Mesendoderm (in vitro differentiated cells): ENCODE measurements at regions not wholly inside any gene's neighbourhood (a gene's known extent, or its start where the extent isn't known, plus 50 kb on each side); places are given as distances from the start of the nearest gene placed in this dataset.

Experiments
- DNase-seq: peaks from one replicate; pipeline ENCODE4 v3.0.0; 2013
- H2AK5ac ChIP-seq: 2 replicates; pipeline ENCODE4 v1.6.1; 2013; ENCODE audit warnings: low read length, inconsistent platforms
- H2BK120ac ChIP-seq: 2 replicates; pipeline ENCODE4 v1.6.1; 2013; ENCODE audit warnings: low read depth, mild to moderate bottlenecking, low read length, moderate library complexity, mixed read lengths
- H2BK15ac ChIP-seq: replicated peaks from 2 replicates; pipeline ENCODE4 v1.6.1; 2013; ENCODE audit warnings: low read depth, mild to moderate bottlenecking, moderate library complexity
- H2BK5ac ChIP-seq: 2 replicates; pipeline ENCODE4 v1.6.1; 2013; ENCODE audit warnings: low read length, inconsistent platforms
- H3K18ac ChIP-seq: 2 replicates; pipeline ENCODE4 v1.6.1; 2013; ENCODE audit warnings: mild to moderate bottlenecking, low read length, mixed read lengths
- H3K23ac ChIP-seq: one replicate; pipeline ENCODE4 v1.6.1; 2013; ENCODE audit warnings: low read length
- H3K27ac ChIP-seq: 2 replicates; pipeline ENCODE4 v1.5.1; 2013; ENCODE audit warnings: low read depth, mild to moderate bottlenecking, inconsistent platforms, low read length, moderate library complexity
- H3K27me3 ChIP-seq: 2 replicates; pipeline ENCODE4 v1.6.1; 2013; ENCODE audit warnings: low read length, control low read depth, mild to moderate bottlenecking, inconsistent platforms; ENCODE audit not compliant: insufficient read depth, poor library complexity
- H3K36me3 ChIP-seq: 2 replicates; pipeline ENCODE4 v1.6.1; 2013; ENCODE audit warnings: low read length, inconsistent platforms; ENCODE audit not compliant: control insufficient read depth, insufficient read depth
- H3K4ac ChIP-seq: one replicate; pipeline ENCODE4 v1.6.1; 2013; ENCODE audit warnings: low read depth, mild to moderate bottlenecking, low read length, moderate library complexity
- H3K4me1 ChIP-seq: 2 replicates; pipeline ENCODE4 v1.6.1; 2013; ENCODE audit warnings: low read depth, low read length, inconsistent platforms; ENCODE audit not compliant: control insufficient read depth
- H3K4me2 ChIP-seq: 2 replicates; pipeline ENCODE4 v1.6.1; 2013; ENCODE audit warnings: low read length
- H3K4me3 ChIP-seq: 2 replicates; pipeline ENCODE4 v1.5.1; 2013; ENCODE audit warnings: mild to moderate bottlenecking, low read length
- H3K56ac ChIP-seq: one replicate; pipeline ENCODE4 v1.6.1; 2013; ENCODE audit warnings: low read length
- H3K79me1 ChIP-seq: 2 replicates; pipeline ENCODE4 v1.6.1; 2013; ENCODE audit warnings: low read length, inconsistent platforms
- H3K79me2 ChIP-seq: 2 replicates; pipeline ENCODE4 v1.6.1; 2013; ENCODE audit warnings: mild to moderate bottlenecking, low read length; ENCODE audit not compliant: control insufficient read depth, insufficient read depth
- H3K9ac ChIP-seq: 2 replicates; pipeline ENCODE4 v1.6.1; 2013; ENCODE audit warnings: low read length, inconsistent platforms
- H4K5ac ChIP-seq: one replicate; pipeline ENCODE4 v1.6.1; 2013; ENCODE audit warnings: low read length
- H4K8ac ChIP-seq: one replicate; pipeline ENCODE4 v1.6.1; 2013; ENCODE audit warnings: low read depth, mild to moderate bottlenecking, control low read depth, low read length, moderate library complexity
- WGBS: extraction: QIAGEN DNeasy Blood & Tissue Kit; methylation state at CpG from one replicate; pipeline ENCODE4 v1.1.7; 2013; ENCODE audit warnings: low lambda C conversion rate, missing lambda C conversion rate; ENCODE audit not compliant: insufficient coverage; ENCODE audit errors: extremely low coverage; 5-methylcytosine and 5-hydroxymethylcytosine counted together

- H2BK5ac ChIP-seq, result no peak overlapping the region
- no peaks in the 10 kb centered on the region for H3K79me1 ChIP-seq
- H2AK5ac ChIP-seq, result no peak overlapping the region
- no peak overlapping the region for H3K56ac ChIP-seq
- H3K79me2 ChIP-seq, result no peaks in the 10 kb centered on the region
- H3K4me1 ChIP-seq, result no peaks in the 10 kb centered on the region
- H2BK120ac ChIP-seq, result no peak overlapping the region
- H4K8ac ChIP-seq, result no peak overlapping the region
- no peak overlapping the region for H3K18ac ChIP-seq
- no peaks in the 10 kb centered on the region for H3K27me3 ChIP-seq
- H3K23ac ChIP-seq, result no peak overlapping the region
- no peak overlapping the region for H3K4me2 ChIP-seq
- no peak overlapping the region for H3K9ac ChIP-seq
- no peaks in the 10 kb centered on the region for H3K36me3 ChIP-seq
- no CpG with 5 or more reads among the region's 2 CpGs for WGBS
- no peak overlapping the region for H4K5ac ChIP-seq
- no peak overlapping the region for H3K4ac ChIP-seq
- no peak overlapping the region for H2BK15ac ChIP-seq
- no peak overlapping the region for H3K4me3 ChIP-seq
- no peak overlapping the region for H3K27ac ChIP-seq
- peak; percentile 28 for DNase-seq
These were observed 312.0 kb upstream of the CA10 start for GRCh38 chr17:52470553-52470952.

- Histone ChIP-seq H4K8ac (no peak overlapping the region), H3K9ac (no peak overlapping the region), H2BK120ac (no peak overlapping the region), H3K56ac (no peak overlapping the region), H3K4ac (no peak overlapping the region), H3K79me1 (no peaks in the 10 kb centered on the region), H2BK15ac (no peak overlapping the region), H2BK5ac (no peak overlapping the region), H3K27me3 (no peaks in the 10 kb centered on the region), H3K4me2 (no peak overlapping the region), H3K36me3 (no peaks in the 10 kb centered on the region), H3K4me3 (no peak overlapping the region), H3K79me2 (no peaks in the 10 kb centered on the region), H3K18ac (no peak overlapping the region), H3K27ac (no peak overlapping the region), H2AK5ac (no peak overlapping the region), H4K5ac (no peak overlapping the region), H3K4me1 (no peaks in the 10 kb centered on the region), H3K23ac (no peak overlapping the region)
- WGBS, result no CpG with 5 or more reads among the region's 3 CpGs
- DNase-seq, result no peak
These were observed 306.9 kb upstream of the CA10 start for GRCh38 chr17:52465407-52465806.

GRCh38 chr17:52451294-52451861, 292.9 kb upstream of the CA10 start:
- Histone ChIP-seq H3K18ac (no peak overlapping the region), H3K23ac (no peak overlapping the region), H2AK5ac (no peak overlapping the region), H3K36me3 (no peaks in the 10 kb centered on the region), H4K8ac (no peak overlapping the region), H4K5ac (no peak overlapping the region), H3K4me3 (no peak overlapping the region), H3K79me2 (no peaks in the 10 kb centered on the region), H3K56ac (no peak overlapping the region), H3K27ac (no peak overlapping the region), H3K4me1 (no peaks in the 10 kb centered on the region), H3K4ac (no peak overlapping the region), H2BK5ac (no peak overlapping the region), H3K27me3 (no peaks in the 10 kb centered on the region), H3K79me1 (no peaks in the 10 kb centered on the region), H3K9ac (no peak overlapping the region), H3K4me2 (no peak overlapping the region), H2BK120ac (no peak overlapping the region), H2BK15ac (no peak overlapping the region)
- DNase-seq, result peak; percentile 3

- Histone ChIP-seq H3K9ac (no peak overlapping the region), H4K8ac (no peak overlapping the region), H3K56ac (no peak overlapping the region), H3K4ac (no peak overlapping the region), H3K36me3 (no peaks in the 10 kb centered on the region), H3K23ac (no peak overlapping the region), H2BK120ac (no peak overlapping the region), H3K27me3 (no peaks in the 10 kb centered on the region), H2BK15ac (no peak overlapping the region), H3K4me3 (no peak overlapping the region), H3K18ac (no peak overlapping the region), H3K4me2 (no peak overlapping the region), H3K79me2 (no peaks in the 10 kb centered on the region), H2AK5ac (no peak overlapping the region), H3K79me1 (no peaks in the 10 kb centered on the region), H3K4me1 (no peaks in the 10 kb centered on the region), H4K5ac (no peak overlapping the region), H3K27ac (no peak overlapping the region), H2BK5ac (no peak overlapping the region)
- WGBS, result no CpG with 5 or more reads among the region's 2 CpGs
- no peak for DNase-seq
These were observed 283.8 kb upstream of the CA10 start for GRCh38 chr17:52442350-52442749.

GRCh38 chr17:52420555-52421078, 262.1 kb upstream of the CA10 start:
- no CpG with 5 or more reads among the region's 2 CpGs for WGBS
- Histone ChIP-seq H3K27me3 (no peaks in the 10 kb centered on the region), H3K79me1 (no peaks in the 10 kb centered on the region), H2BK120ac (no peak overlapping the region), H3K27ac (no peak overlapping the region), H3K18ac (no peak overlapping the region), H4K5ac (no peak overlapping the region), H3K36me3 (no peaks in the 10 kb centered on the region), H3K79me2 (no peaks in the 10 kb centered on the region), H3K4me2 (no peak overlapping the region), H3K56ac (no peak overlapping the region), H4K8ac (no peak overlapping the region), H3K4ac (no peak overlapping the region), H2AK5ac (no peak overlapping the region), H2BK5ac (no peak overlapping the region), H3K23ac (no peak overlapping the region), H2BK15ac (no peak overlapping the region), H3K9ac (no peak overlapping the region), H3K4me1 (no peaks in the 10 kb centered on the region), H3K4me3 (no peak overlapping the region)
- no peak for DNase-seq

GRCh38 chr17:52419229-52419641, 260.7 kb upstream of the CA10 start:
- Histone ChIP-seq H2BK5ac (no peak overlapping the region), H3K23ac (no peak overlapping the region), H3K4ac (no peak overlapping the region), H3K27ac (no peak overlapping the region), H3K4me3 (no peak overlapping the region), H2AK5ac (no peak overlapping the region), H3K18ac (no peak overlapping the region), H3K9ac (no peak overlapping the region), H4K5ac (no peak overlapping the region), H3K79me2 (no peaks in the 10 kb centered on the region), H2BK120ac (no peak overlapping the region), H4K8ac (no peak overlapping the region), H3K79me1 (no peaks in the 10 kb centered on the region), H3K36me3 (no peaks in the 10 kb centered on the region), H3K4me2 (no peak overlapping the region), H3K4me1 (no peaks in the 10 kb centered on the region), H3K56ac (no peak overlapping the region), H2BK15ac (no peak overlapping the region), H3K27me3 (no peaks in the 10 kb centered on the region)
- no peak for DNase-seq
- no CpG with 5 or more reads among the region's 3 CpGs for WGBS
